A673 (cell line): ENCODE measurements at regions not wholly inside any gene's neighbourhood (a gene's known extent, or its start where the extent isn't known, plus 50 kb on each side); places are given as distances from the start of the nearest gene placed in this dataset.

Source experiments
- EZH2 ChIP-seq: fragments of 200-600 bp; sonication (generic); IDR thresholded peaks from 2 replicates; pipeline ENCODE4 v1.6.1; 2017; ENCODE audit warnings: borderline replicate concordance, low read depth, mild to moderate bottlenecking, mixed read lengths, antibody characterized with exemption, low read length; ENCODE audit not compliant: poor library complexity, severe bottlenecking
- TF ChIP-seq, protein P1 (sequence below): fragments of 300-800, 200-600 bp; sonication (generic); conservative IDR thresholded peaks from 2 replicates; pipeline ENCODE4 v1.5.1; 2017; ENCODE audit warnings: low read depth, mild to moderate bottlenecking, antibody characterized with exemption, low read length, moderate library complexity, mixed read lengths

GRCh38 chr4:149928507-149928906 is 112.9 kb upstream of the IQCM start:
- TF ChIP-seq, protein P1, sequence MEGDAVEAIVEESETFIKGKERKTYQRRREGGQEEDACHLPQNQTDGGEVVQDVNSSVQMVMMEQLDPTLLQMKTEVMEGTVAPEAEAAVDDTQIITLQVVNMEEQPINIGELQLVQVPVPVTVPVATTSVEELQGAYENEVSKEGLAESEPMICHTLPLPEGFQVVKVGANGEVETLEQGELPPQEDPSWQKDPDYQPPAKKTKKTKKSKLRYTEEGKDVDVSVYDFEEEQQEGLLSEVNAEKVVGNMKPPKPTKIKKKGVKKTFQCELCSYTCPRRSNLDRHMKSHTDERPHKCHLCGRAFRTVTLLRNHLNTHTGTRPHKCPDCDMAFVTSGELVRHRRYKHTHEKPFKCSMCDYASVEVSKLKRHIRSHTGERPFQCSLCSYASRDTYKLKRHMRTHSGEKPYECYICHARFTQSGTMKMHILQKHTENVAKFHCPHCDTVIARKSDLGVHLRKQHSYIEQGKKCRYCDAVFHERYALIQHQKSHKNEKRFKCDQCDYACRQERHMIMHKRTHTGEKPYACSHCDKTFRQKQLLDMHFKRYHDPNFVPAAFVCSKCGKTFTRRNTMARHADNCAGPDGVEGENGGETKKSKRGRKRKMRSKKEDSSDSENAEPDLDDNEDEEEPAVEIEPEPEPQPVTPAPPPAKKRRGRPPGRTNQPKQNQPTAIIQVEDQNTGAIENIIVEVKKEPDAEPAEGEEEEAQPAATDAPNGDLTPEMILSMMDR, result no peak
- no peak for TF ChIP-seq EZH2
